ENCODE measurements at regions not wholly inside any gene's neighbourhood (a gene's known extent, or its start where the extent isn't known, plus 50 kb on each side); places are given as distances from the start of the nearest gene placed in this dataset.

DNA sequence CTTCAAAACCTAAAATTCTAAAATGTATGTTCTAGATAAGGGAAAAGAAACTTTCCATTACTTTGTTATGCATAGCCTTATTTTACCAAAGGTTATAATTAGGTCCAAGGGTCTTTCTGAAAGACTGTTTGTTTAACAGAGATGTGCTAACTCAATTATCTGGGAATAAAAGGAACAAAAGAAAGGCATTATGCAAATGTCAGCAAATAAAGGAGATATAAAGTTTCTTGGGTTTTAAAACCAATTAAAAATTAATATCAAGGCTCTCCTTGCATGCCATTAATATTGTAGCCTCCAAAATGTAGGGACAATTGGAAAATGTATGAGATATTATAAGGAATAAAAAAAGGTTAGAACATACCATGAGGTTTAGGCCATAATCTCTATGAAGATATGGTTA, 87.8 kb upstream of the DOCK10 start:
- H3K36me3 Mint-ChIP-seq: peaks cover 6% of the 10 kb centered on the region
- no peak for DNase-seq
- H3K4me3 Mint-ChIP-seq: no peak overlapping the region
- Histone ChIP-seq H3K9me3 (ENCODE audit: control insufficient read depth, insufficient read depth, low read length) (no peaks in the 10 kb centered on the region), H3K27me3 (ENCODE audit: control insufficient read depth, insufficient read depth, low read length) (no peaks in the 10 kb centered on the region), H3K4me1 (ENCODE audit: control insufficient read depth, insufficient read depth, low read length) (no peaks in the 10 kb centered on the region), H3K27ac (ENCODE audit: low read length) (no peak overlapping the region), H3K36me3 (ENCODE audit: control insufficient read depth, insufficient read depth, low read length) (no peaks in the 10 kb centered on the region), H3K4me3 (ENCODE audit: low read length) (no peak overlapping the region)
- ATAC-seq: no peak
- intact Hi-C loops (cut with micrococcal nuclease): no loop called here
- no peaks in the 10 kb centered on the region for H3K9me3 Mint-ChIP-seq
- peaks cover 5 to 21% of the 10 kb centered on the region in 2 donors for H3K27me3 Mint-ChIP-seq (ENCODE audit: low read depth in 2 of 2)
- H3K27ac Mint-ChIP-seq: no peak overlapping the region
- H3K4me1 Mint-ChIP-seq: no peaks in the 10 kb centered on the region
- TF ChIP-seq, protein P1, sequence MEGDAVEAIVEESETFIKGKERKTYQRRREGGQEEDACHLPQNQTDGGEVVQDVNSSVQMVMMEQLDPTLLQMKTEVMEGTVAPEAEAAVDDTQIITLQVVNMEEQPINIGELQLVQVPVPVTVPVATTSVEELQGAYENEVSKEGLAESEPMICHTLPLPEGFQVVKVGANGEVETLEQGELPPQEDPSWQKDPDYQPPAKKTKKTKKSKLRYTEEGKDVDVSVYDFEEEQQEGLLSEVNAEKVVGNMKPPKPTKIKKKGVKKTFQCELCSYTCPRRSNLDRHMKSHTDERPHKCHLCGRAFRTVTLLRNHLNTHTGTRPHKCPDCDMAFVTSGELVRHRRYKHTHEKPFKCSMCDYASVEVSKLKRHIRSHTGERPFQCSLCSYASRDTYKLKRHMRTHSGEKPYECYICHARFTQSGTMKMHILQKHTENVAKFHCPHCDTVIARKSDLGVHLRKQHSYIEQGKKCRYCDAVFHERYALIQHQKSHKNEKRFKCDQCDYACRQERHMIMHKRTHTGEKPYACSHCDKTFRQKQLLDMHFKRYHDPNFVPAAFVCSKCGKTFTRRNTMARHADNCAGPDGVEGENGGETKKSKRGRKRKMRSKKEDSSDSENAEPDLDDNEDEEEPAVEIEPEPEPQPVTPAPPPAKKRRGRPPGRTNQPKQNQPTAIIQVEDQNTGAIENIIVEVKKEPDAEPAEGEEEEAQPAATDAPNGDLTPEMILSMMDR (IDR thresholded peaks at IDR 0.05): no peak

DNA sequence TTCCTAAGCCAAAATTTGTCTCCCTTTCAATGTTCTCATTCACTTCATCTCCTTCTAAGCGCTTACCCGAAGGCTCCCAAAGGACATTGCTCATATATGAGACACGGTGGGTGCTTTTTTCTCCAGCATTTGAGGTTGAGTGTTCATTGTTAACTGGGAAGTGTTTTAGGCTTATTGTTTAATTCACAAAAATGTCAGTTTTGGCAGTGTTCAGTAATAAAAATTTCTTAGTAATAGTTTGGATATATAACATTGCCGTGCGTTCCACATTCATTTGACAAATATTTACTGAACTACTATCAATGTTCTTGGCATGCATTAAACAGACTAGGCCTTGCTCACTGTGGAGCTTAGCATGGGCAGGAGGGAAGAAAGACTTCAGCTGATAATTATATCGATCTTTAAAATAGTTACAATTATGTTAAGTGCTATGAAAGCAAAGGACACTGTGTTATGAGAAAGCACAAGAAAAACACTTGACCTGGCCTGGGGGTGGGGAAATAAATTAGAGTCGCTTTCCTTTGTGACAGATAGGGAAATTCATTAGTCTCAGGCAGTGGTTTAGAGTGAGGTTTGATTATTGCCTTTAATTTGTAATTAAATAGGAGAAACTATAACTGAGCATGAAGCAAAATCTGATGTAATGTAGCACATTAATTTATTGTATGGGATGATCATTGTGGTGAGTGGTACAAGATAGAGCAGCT, 82.2 kb upstream of the DOCK10 start:
- H3K27ac ChIP-seq (ENCODE audit: low read length): no peak overlapping the region
- H3K27ac Mint-ChIP-seq: no peak overlapping the region
- peaks cover 6% of the 10 kb centered on the region for H3K36me3 Mint-ChIP-seq
- no peaks in the 10 kb centered on the region for H3K4me1 Mint-ChIP-seq
- DNase-seq (no peak), ATAC-seq (no peak)
- no peaks in the 10 kb centered on the region for H3K27me3 ChIP-seq (ENCODE audit: control insufficient read depth, insufficient read depth, low read length)
- no peaks in the 10 kb centered on the region for H3K36me3 ChIP-seq (ENCODE audit: control insufficient read depth, insufficient read depth, low read length)
- no peak overlapping the region for H3K4me3 Mint-ChIP-seq
- intact Hi-C loops (cut with micrococcal nuclease): no loop called here
- TF ChIP-seq, protein P1 (IDR thresholded peaks at IDR 0.05): no peak
- no peaks in the 10 kb centered on the region for H3K9me3 Mint-ChIP-seq
- peaks cover 5 to 21% of the 10 kb centered on the region in 2 donors for H3K27me3 Mint-ChIP-seq (ENCODE audit: low read depth in 2 of 2)
- no peak overlapping the region for H3K4me3 ChIP-seq (ENCODE audit: low read length)
- H3K4me1 ChIP-seq (ENCODE audit: control insufficient read depth, insufficient read depth, low read length): no peaks in the 10 kb centered on the region
- 93% methylated on average over 4 of the region's 7 CpGs for WGBS (ENCODE audit: insufficient coverage)
- H3K9me3 ChIP-seq (ENCODE audit: control insufficient read depth, insufficient read depth, low read length): no peaks in the 10 kb centered on the region

DNA sequence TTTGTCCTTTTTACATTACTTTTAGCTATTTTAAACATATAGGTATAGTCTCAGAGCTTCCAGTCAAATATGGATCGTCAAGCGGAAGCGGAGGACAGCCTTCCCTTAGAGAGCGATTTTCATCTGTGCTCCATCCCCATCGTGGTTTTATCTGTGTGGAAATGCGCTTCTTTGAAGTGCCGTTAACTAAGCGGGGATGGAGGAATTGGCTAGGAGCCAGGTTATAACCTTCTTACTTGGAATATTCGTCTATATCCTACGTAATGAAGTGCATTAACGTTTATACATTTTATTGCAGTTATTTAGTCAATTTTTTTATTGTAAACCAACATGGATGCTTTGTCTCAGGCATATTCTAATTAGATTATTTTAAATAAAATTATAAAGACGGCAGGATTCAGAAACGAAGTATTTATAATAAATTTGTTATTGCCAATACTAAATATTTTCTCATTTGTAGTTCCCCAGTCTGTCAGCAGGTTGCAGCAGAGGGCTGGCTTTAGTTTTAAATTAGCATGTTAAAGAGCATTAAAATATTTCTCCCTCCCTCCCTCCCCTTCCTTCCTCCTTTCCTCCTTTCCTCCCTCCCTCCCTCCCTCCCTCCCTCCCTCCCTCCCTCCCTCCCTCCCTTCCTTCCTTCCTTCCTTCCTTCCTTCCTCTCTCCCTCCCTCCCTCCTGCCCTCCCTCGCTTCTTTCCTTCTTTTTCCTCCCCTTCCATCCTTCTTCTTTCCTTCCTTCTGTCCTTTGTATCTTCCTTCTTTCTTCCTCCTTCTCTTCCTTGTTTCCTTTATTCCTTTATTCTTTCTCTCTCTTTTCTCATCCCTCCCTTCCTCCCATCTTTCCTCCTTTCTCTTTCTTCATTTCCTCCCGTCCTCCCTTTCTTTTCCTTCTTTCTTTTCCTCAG, 80.6 kb upstream of the DOCK10 start:
- peak in 1 of 2 donors; percentile 50 for DNase-seq
- no peaks in the 10 kb centered on the region for H3K9me3 ChIP-seq (ENCODE audit: control insufficient read depth, insufficient read depth, low read length)

More for the DNA sequence above, 80.6 kb upstream of the DOCK10 start:
- no peak overlapping the region for H3K4me3 Mint-ChIP-seq
- Histone ChIP-seq H3K27me3 (ENCODE audit: control insufficient read depth, insufficient read depth, low read length) (no peaks in the 10 kb centered on the region), H3K4me1 (ENCODE audit: control insufficient read depth, insufficient read depth, low read length) (no peaks in the 10 kb centered on the region), H3K27ac (ENCODE audit: low read length) (no peak overlapping the region), H3K4me3 (ENCODE audit: low read length) (no peak overlapping the region), H3K36me3 (ENCODE audit: control insufficient read depth, insufficient read depth, low read length) (no peaks in the 10 kb centered on the region)
- TF ChIP-seq, protein P1 (IDR thresholded peaks at IDR 0.05): peak; percentile 62
- peaks cover 3 to 16% of the 10 kb centered on the region in 2 donors for H3K27me3 Mint-ChIP-seq (ENCODE audit: low read depth in 2 of 2)
- H3K27ac Mint-ChIP-seq: no peak overlapping the region
- 86% methylated on average over 11 of the region's 15 CpGs for whole genome bisulfite sequencing (ENCODE audit: insufficient coverage)
- peaks cover 4% of the 10 kb centered on the region for H3K36me3 Mint-ChIP-seq
- no peaks in the 10 kb centered on the region for H3K4me1 Mint-ChIP-seq
- intact Hi-C loops (cut with micrococcal nuclease): no loop called here
- no peaks in the 10 kb centered on the region for H3K9me3 Mint-ChIP-seq
- ATAC-seq: peak in 1 of 3 donors; percentile 38
